ENCODE measurements at regions not wholly inside any gene's neighbourhood (a gene's known extent, or its start where the extent isn't known, plus 50 kb on each side); places are given as distances from the start of the nearest gene placed in this dataset.

DNA sequence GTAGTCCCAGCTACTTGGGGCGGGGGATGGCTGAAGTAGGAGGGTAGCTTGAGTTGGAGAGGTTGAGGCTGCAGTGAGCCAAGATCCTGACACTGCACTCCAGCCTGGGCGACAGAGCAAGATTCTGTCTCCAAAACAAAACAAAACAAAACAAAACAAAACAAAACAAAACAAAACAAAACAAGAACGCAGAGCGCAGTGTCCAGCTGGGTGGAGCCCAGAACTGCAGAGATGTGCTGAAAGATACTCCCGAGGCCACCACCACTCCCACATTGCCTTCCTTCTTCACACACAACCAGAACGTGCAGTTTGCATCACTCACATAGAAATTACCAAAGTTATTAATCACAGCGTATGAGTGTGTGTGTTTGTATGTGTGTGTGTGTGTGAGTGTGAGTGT lies 222.9 kb upstream of the ASIC2 start:
- no peak overlapping the region for H3K9ac ChIP-seq (ENCODE audit: insufficient read depth in 1 of 2, low read length in 2 of 2)
- no peak overlapping the region for H3K4me3 ChIP-seq
- no peak for ATAC-seq (ENCODE audit: insufficient read depth, low FRiP score)
- no peaks in the 10 kb centered on the region for H3K27me3 ChIP-seq (ENCODE audit: control insufficient read depth in 3 of 3, insufficient read depth in 3 of 3, low read length in 2 of 3)
- H3K9me3 ChIP-seq (ENCODE audit: control insufficient read depth in 4 of 4, insufficient read depth in 3 of 4, low read length in 3 of 4) = peaks cover 0 to 9% (median 0%) of the 10 kb centered on the region in 4 donors
- no peaks in the 10 kb centered on the region for H3K36me3 ChIP-seq (ENCODE audit: control insufficient read depth in 4 of 4, insufficient read depth in 4 of 4, low read length in 4 of 4)
- H3K27ac ChIP-seq (ENCODE audit: low read depth in 1 of 2, low read length in 1 of 2) = no peak overlapping the region
- DNase-seq = peak in 1 of 3 donors; percentile 15
- WGBS, 2 donors = 61 to 75% methylated on average over 7 of the region's 7 CpGs
- TF ChIP-seq, protein P1, sequence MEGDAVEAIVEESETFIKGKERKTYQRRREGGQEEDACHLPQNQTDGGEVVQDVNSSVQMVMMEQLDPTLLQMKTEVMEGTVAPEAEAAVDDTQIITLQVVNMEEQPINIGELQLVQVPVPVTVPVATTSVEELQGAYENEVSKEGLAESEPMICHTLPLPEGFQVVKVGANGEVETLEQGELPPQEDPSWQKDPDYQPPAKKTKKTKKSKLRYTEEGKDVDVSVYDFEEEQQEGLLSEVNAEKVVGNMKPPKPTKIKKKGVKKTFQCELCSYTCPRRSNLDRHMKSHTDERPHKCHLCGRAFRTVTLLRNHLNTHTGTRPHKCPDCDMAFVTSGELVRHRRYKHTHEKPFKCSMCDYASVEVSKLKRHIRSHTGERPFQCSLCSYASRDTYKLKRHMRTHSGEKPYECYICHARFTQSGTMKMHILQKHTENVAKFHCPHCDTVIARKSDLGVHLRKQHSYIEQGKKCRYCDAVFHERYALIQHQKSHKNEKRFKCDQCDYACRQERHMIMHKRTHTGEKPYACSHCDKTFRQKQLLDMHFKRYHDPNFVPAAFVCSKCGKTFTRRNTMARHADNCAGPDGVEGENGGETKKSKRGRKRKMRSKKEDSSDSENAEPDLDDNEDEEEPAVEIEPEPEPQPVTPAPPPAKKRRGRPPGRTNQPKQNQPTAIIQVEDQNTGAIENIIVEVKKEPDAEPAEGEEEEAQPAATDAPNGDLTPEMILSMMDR (IDR thresholded peaks at IDR 0.05; ENCODE audit: control extremely low read depth, extremely low read depth) = no peak
- peaks cover 0 to 7% (median 0%) of the 10 kb centered on the region in 5 donors for H3K4me1 ChIP-seq (ENCODE audit: control insufficient read depth in 5 of 5, insufficient read depth in 5 of 5, low read length in 5 of 5)

DNA sequence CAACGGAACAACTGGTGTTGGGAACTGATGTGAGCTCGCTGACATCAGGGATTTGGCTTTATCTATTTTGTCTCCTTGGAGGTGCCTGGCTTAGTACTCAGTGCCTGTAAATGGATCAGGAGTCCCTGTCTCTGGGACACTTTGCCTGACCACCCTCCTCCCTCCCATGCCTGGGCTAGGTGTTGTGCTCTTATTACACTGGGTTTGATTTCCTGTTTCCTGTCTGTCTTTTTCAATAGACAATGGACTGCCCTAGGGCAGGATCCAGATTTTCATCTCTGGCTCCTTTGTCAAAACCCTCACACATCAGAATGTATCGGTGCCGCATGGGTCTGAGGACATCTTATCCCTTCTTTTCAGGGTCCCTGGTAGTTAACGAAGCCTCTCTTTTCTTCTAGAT lies 223.6 kb upstream of the ASIC2 start:
- Histone ChIP-seq H3K27me3 (ENCODE audit: control insufficient read depth in 3 of 3, insufficient read depth in 3 of 3, low read length in 2 of 3) (no peaks in the 10 kb centered on the region), H3K36me3 (ENCODE audit: control insufficient read depth in 4 of 4, insufficient read depth in 4 of 4, low read length in 4 of 4) (no peaks in the 10 kb centered on the region), H3K9me3 (ENCODE audit: control insufficient read depth in 4 of 4, insufficient read depth in 3 of 4, low read length in 3 of 4) (peaks cover 0 to 9% (median 0%) of the 10 kb centered on the region in 4 donors), H3K4me1 (ENCODE audit: control insufficient read depth in 5 of 5, insufficient read depth in 5 of 5, low read length in 5 of 5) (peaks cover 0 to 7% (median 0%) of the 10 kb centered on the region in 5 donors), H3K27ac (ENCODE audit: low read depth in 1 of 2, low read length in 1 of 2) (no peak overlapping the region), H3K9ac (ENCODE audit: insufficient read depth in 1 of 2, low read length in 2 of 2) (no peak overlapping the region), H3K4me3 (no peak overlapping the region)
- 73 to 87% methylated on average over 5 of the region's 5 CpGs for WGBS, 2 donors
- DNase-seq (no peak), ATAC-seq (ENCODE audit: insufficient read depth, low FRiP score) (no peak)
- TF ChIP-seq, protein P1 (IDR thresholded peaks at IDR 0.05; ENCODE audit: control extremely low read depth, extremely low read depth) = no peak

DNA sequence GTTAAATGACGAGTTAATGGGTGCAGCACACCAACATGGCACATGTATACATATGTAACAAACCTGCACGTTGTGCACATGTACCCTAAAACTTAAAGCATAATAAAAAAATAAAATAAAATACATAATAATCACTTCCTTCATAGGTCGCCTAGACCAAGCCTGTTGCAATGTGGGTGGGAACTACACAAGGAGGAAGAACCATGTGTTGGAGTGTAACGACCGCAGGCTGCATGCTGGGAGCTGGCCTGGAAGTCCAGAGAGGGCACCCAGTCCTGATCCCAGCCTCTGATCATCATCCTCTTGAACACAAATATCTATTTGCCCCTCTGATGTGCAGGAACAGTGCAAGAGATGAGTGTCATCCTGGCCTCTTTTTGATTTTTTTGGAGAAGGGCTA lies 224.7 kb upstream of the ASIC2 start:
- Histone ChIP-seq H3K36me3 (ENCODE audit: control insufficient read depth in 4 of 4, insufficient read depth in 4 of 4, low read length in 4 of 4) (no peaks in the 10 kb centered on the region), H3K4me1 (ENCODE audit: control insufficient read depth in 5 of 5, insufficient read depth in 5 of 5, low read length in 5 of 5) (peaks cover 0 to 7% (median 0%) of the 10 kb centered on the region in 5 donors), H3K27ac (ENCODE audit: low read depth in 1 of 2, low read length in 1 of 2) (no peak overlapping the region), H3K9me3 (ENCODE audit: control insufficient read depth in 4 of 4, insufficient read depth in 3 of 4, low read length in 3 of 4) (peaks cover 0 to 9% (median 0%) of the 10 kb centered on the region in 4 donors), H3K27me3 (ENCODE audit: control insufficient read depth in 3 of 3, insufficient read depth in 3 of 3, low read length in 2 of 3) (no peaks in the 10 kb centered on the region), H3K4me3 (no peak overlapping the region), H3K9ac (ENCODE audit: insufficient read depth in 1 of 2, low read length in 2 of 2) (no peak overlapping the region)
- 45 to 63% methylated on average over 4 of the region's 5 CpGs for WGBS, 2 donors
- ATAC-seq (ENCODE audit: insufficient read depth, low FRiP score) (no peak), DNase-seq (no peak)
- TF ChIP-seq, protein P1 (IDR thresholded peaks at IDR 0.05; ENCODE audit: control extremely low read depth, extremely low read depth) = no peak

DNA sequence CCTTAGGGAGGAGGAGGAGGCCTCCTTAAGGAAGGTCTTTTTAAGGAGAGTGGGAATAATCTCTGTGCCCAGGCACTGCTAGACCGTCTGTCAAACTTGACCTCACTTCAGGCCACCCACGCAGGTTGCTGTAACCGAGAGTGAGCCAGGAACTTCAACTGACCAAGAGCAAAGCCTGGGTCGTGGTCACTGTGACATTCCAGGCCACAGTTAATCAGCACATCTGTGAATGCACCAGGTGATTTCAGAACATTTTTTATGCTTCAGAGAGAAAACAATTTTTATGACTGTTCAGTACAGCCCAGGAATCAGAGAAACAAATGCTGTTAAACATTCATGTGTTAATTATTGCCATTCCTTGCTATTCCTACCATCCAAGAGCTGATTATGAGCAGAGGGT lies 226.6 kb upstream of the ASIC2 start:
- H3K4me3 ChIP-seq = no peak overlapping the region
- H3K9me3 ChIP-seq (ENCODE audit: control insufficient read depth in 4 of 4, insufficient read depth in 3 of 4, low read length in 3 of 4) = no peaks in the 10 kb centered on the region
- H3K36me3 ChIP-seq (ENCODE audit: control insufficient read depth in 4 of 4, insufficient read depth in 4 of 4, low read length in 4 of 4) = no peaks in the 10 kb centered on the region
- peaks cover 0 to 4% (median 0%) of the 10 kb centered on the region in 3 donors for H3K27me3 ChIP-seq (ENCODE audit: control insufficient read depth in 3 of 3, insufficient read depth in 3 of 3, low read length in 2 of 3)
- no peak overlapping the region for H3K9ac ChIP-seq (ENCODE audit: insufficient read depth in 1 of 2, low read length in 2 of 2)
- TF ChIP-seq, protein P1 (IDR thresholded peaks at IDR 0.05; ENCODE audit: control extremely low read depth, extremely low read depth) = no peak
- H3K4me1 ChIP-seq (ENCODE audit: control insufficient read depth in 5 of 5, insufficient read depth in 5 of 5, low read length in 5 of 5) = peaks cover 0 to 4% (median 0%) of the 10 kb centered on the region in 5 donors
- no peak for DNase-seq
- no peak for ATAC-seq (ENCODE audit: insufficient read depth, low FRiP score)
- no peak overlapping the region for H3K27ac ChIP-seq (ENCODE audit: low read depth in 1 of 2, low read length in 1 of 2)
- 72 to 82% methylated on average over 4 of the region's 4 CpGs for WGBS, 2 donors

All from lung (tissue), 11 donors.